Suprapubic skin (tissue), 4 donors: ENCODE measurements at regions not wholly inside any gene's neighbourhood (a gene's known extent, or its start where the extent isn't known, plus 50 kb on each side); places are given as distances from the start of the nearest gene placed in this dataset.

Experiments used
- DNase-seq, 2 donors: peaks; one replicate each; pipeline ENCODE4 v3.0.0-alpha.2; 2019; ENCODE audit warnings: low spot score in 2 of 2
- H3K27ac ChIP-seq: fragments of 200-600 bp; sonication (generic); one replicate; pipeline ENCODE4 v1.5.1; 2019
- H3K27me3 ChIP-seq: fragments of 200-600 bp; sonication (generic); one replicate; pipeline ENCODE4 v1.5.1; 2019
- H3K36me3 ChIP-seq: fragments of 200-600 bp; sonication (generic); one replicate; pipeline ENCODE4 v1.5.1; 2019
- H3K4me1 ChIP-seq: fragments of 200-600 bp; sonication (generic); one replicate; pipeline ENCODE4 v1.5.1; 2019
- H3K4me3 ChIP-seq: fragments of 200-600 bp; sonication (generic); one replicate; pipeline ENCODE4 v1.5.1; 2019; ENCODE audit warnings: mild to moderate bottlenecking
- H3K9me3 ChIP-seq: fragments of 200-600 bp; sonication (generic); one replicate; pipeline ENCODE4 v1.5.1; 2019
- EP300 ChIP-seq: sonication (generic); formaldehyde crosslinking; IDR thresholded peaks from one replicate; pipeline ENCODE4 v1.6.1; 2017; ENCODE audit warnings: antibody characterized with exemption
- POLR2A ChIP-seq, 2 donors: fragments of 450-650 bp; IDR thresholded peaks; one replicate each; pipeline ENCODE4 v1.6.1; 2017; ENCODE audit warnings: antibody characterized with exemption in 2 of 2, mild to moderate bottlenecking in 2 of 2, moderate library complexity in 2 of 2
- POLR2AphosphoS5 ChIP-seq, 3 donors: sonication (generic); formaldehyde crosslinking; IDR thresholded peaks; one replicate each; pipeline ENCODE4 v1.6.1; 2017; ENCODE audit warnings: antibody characterized with exemption in 3 of 3
- WGBS: methylation state at CpG from one replicate; pipeline ENCODE4 v1.1.5; 2018; 5-methylcytosine and 5-hydroxymethylcytosine counted together
- TF ChIP-seq, protein P1 (sequence below), 2 donors: fragments of 200-600 bp in 1 of 2; fragments of 450-650 bp in 1 of 2; sonication (generic) in 1 of 2; IDR thresholded peaks; one replicate each; pipeline ENCODE4 v1.5.1; 2016 to 2019; ENCODE audit warnings: antibody characterized with exemption in 2 of 2, mild to moderate bottlenecking in 1 of 2, moderate library complexity in 1 of 2

DNA sequence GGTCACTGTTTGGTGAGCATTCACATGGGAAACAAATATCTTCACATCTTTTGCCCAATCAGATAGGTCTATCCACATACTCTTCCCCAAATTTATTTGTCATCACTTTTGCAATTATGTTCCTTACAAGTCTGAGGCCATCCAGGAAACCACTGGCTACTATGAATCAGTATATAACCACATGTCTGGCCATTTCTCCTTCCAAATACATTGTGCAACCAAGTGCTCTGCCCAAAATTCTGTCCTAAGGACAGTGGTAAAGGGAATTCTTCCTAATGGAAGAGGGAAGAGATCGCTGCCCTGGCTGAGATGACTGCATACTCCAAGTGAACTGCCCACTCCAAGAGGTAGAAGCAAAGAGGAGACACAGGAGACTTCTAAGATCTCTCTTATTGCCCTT lies 148.9 kb upstream of the MAX start:
- DNase-seq, result no peak
- H3K9me3 ChIP-seq, result no peaks in the 10 kb centered on the region
- TF ChIP-seq, protein P1, sequence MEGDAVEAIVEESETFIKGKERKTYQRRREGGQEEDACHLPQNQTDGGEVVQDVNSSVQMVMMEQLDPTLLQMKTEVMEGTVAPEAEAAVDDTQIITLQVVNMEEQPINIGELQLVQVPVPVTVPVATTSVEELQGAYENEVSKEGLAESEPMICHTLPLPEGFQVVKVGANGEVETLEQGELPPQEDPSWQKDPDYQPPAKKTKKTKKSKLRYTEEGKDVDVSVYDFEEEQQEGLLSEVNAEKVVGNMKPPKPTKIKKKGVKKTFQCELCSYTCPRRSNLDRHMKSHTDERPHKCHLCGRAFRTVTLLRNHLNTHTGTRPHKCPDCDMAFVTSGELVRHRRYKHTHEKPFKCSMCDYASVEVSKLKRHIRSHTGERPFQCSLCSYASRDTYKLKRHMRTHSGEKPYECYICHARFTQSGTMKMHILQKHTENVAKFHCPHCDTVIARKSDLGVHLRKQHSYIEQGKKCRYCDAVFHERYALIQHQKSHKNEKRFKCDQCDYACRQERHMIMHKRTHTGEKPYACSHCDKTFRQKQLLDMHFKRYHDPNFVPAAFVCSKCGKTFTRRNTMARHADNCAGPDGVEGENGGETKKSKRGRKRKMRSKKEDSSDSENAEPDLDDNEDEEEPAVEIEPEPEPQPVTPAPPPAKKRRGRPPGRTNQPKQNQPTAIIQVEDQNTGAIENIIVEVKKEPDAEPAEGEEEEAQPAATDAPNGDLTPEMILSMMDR (IDR thresholded peaks at IDR 0.05), result no peak
- peak in 1 of 3 donors; percentile 23 for TF ChIP-seq POLR2AphosphoS5 (IDR thresholded peaks at IDR 0.05)

DNA sequence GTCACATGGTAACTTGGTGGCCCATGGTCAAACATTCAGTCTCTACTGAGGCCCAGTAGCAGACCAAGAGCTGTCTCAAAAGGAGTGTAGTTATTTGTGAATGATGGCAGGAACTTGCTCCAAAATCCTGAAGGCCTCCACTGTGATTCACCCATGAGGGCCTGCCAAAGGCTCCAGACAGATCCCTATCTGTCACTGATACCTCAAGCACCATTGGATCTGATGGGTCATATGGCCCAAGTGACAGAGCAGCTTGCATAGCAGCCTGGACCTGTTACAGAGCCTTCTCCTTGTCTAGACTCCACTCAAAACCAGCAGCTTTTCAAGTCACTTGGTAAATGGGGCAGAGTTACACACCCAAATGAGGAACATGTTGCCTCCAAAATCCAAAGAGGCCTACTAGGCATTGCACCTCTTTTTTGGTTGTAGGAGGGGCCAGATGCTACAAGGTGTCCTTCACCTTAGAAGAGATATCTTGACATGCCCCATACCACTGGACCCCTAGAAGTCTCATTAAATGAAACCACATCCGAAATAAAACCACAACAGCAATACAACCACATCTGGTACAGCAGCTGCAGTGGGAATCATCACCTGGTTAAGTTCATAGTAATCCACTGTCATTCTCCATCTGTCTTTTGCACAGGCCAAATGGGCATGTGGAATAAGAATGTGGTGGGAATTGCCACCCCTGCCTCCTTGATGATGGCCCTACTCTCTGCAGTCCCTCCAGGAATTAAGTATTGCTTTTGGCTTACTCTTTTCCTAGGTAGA lies 150.4 kb upstream of the MAX start:
- no peak overlapping the region for H3K4me3 ChIP-seq
- no peak overlapping the region for H3K27ac ChIP-seq
- WGBS, result 0% methylated on average over 1 of the region's 1 CpG
- no peaks in the 10 kb centered on the region for H3K27me3 ChIP-seq
- no peak for DNase-seq
- no peaks in the 10 kb centered on the region for H3K36me3 ChIP-seq
- no peaks in the 10 kb centered on the region for H3K9me3 ChIP-seq
- TF ChIP-seq POLR2AphosphoS5 (IDR thresholded peaks at IDR 0.05), result no peak
- no peak for TF ChIP-seq POLR2A (IDR thresholded peaks at IDR 0.05)
- TF ChIP-seq EP300, result no peak
- TF ChIP-seq, protein P1 (IDR thresholded peaks at IDR 0.05), result no peak
- peaks cover 19% of the 10 kb centered on the region for H3K4me1 ChIP-seq

More for the DNA sequence above, 148.9 kb upstream of the MAX start:
- H3K4me3 ChIP-seq, result no peak overlapping the region
- peaks cover 17% of the 10 kb centered on the region for H3K4me1 ChIP-seq
- H3K36me3 ChIP-seq, result no peaks in the 10 kb centered on the region
- WGBS, result 71% methylated on average over 1 of the region's 1 CpG
- no peaks in the 10 kb centered on the region for H3K27me3 ChIP-seq
- H3K27ac ChIP-seq, result no peak overlapping the region

DNA sequence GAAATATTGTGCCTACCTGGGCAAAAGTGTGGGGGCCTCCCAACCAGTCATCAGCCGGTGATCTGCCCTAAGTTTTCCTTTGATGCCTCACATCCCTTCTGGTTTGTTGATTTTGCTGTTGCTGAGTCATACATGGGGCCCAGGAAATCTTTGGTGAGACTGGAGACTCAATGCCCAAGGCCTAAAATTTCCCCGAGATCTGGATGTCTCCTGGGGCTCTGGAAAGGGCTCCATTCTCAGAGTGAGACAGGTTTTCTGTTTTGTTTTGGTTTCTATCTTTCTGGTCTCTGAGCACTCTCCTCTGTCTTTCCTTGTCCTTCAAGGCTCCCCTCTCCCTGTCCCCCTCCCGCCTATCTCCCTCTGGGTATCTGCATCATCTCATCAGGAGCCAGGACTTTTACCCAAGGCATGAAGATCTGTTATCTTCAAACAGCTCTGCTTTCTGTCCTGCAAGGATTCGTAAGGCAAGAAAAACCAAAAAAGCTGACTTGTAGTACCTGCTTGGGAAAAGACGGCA lies 152.8 kb upstream of the MAX start:
- Histone ChIP-seq H3K27ac (no peak overlapping the region), H3K27me3 (no peaks in the 10 kb centered on the region), H3K4me1 (peaks cover 19% of the 10 kb centered on the region), H3K9me3 (no peaks in the 10 kb centered on the region), H3K4me3 (no peak overlapping the region), H3K36me3 (no peaks in the 10 kb centered on the region)
- WGBS, result 46% methylated on average over 5 of the region's 5 CpGs
- DNase-seq, result no peak
- TF ChIP-seq POLR2A (IDR thresholded peaks at IDR 0.05) (no peak), EP300 (no peak)
- TF ChIP-seq, protein P1 (IDR thresholded peaks at IDR 0.05), result no peak

DNA sequence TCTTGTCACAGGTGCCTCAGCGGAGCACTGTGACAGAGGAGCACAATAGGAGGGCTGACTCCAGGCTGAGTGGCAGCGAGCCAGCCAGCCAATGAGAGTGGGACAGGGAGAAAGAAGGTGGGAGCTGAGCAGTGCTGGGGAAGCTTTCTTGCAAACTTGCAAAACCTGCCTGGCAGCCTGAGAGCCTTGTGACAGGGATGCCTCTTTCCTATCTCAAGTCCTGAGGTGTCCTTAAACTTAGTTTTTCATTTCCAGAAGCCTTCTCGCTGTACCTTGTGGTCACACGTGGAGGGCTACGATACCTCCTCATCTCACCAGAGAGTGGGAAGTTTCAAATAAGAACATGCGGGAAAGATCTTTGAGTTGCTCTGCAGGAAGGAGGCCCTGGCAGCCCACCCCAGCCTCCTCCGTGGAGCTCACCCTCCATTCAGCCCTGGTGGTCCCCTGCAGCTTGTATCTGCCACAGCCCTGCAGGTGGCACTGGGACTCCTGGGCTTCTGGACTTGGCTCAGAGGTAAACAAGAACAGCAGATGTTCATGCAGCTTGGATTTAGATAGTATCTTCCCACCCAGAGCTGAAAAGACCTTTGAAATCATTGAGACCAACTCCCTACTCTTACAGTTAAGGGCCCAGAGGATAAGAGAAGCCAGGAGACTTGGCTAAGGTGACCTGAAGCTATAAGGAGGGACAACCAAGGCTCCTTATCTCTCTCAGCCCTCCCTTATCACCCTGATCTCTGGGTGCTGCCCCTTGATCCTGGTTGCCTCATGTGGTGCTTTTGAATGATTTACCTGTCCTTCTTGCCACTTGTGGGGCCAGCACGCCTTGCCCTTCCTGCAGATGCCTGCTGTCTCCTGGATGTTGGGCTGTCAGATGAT lies 153.5 kb upstream of the MAX start:
- peak in 1 of 2 donors; percentile 69 for DNase-seq
- Histone ChIP-seq H3K36me3 (no peaks in the 10 kb centered on the region), H3K27ac (no peak overlapping the region), H3K4me1 (peaks cover 19% of the 10 kb centered on the region), H3K9me3 (no peaks in the 10 kb centered on the region), H3K4me3 (no peak overlapping the region), H3K27me3 (no peaks in the 10 kb centered on the region)
- 46% methylated on average over 6 of the region's 8 CpGs for WGBS
- TF ChIP-seq POLR2A (IDR thresholded peaks at IDR 0.05) (no peak), EP300 (no peak), POLR2AphosphoS5 (IDR thresholded peaks at IDR 0.05) (no peak)
- TF ChIP-seq, protein P1 (IDR thresholded peaks at IDR 0.05), result no peak

DNA sequence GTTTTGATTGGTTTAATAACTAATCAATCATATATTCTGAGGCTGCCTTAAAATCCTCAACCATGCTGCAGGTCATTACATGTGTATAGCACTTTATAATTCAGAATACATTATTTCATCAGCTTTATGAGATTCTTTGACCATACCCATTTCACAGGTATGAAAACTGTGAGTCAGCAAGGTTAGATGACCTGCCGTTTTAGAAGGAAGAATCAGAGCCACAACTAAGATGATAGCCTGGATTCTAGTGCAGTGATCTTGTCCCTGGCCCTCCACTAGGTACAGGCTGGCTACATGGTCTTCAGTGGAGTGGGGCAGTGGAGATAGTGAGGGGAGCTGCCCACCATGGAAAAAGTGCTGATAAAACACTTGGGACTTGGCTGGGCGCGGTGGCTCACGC lies 154.4 kb upstream of the MAX start:
- WGBS, result 91% methylated on average over 4 of the region's 4 CpGs

More for the DNA sequence above, 154.4 kb upstream of the MAX start:
- H3K4me1 ChIP-seq, result peaks cover 19% of the 10 kb centered on the region
- DNase-seq, result no peak
- TF ChIP-seq POLR2AphosphoS5 (IDR thresholded peaks at IDR 0.05) (no peak), EP300 (no peak), POLR2A (IDR thresholded peaks at IDR 0.05) (no peak)
- TF ChIP-seq, protein P1 (IDR thresholded peaks at IDR 0.05), result no peak
- no peak overlapping the region for H3K27ac ChIP-seq
- H3K36me3 ChIP-seq, result no peaks in the 10 kb centered on the region
- H3K9me3 ChIP-seq, result no peaks in the 10 kb centered on the region
- H3K4me3 ChIP-seq, result no peak overlapping the region
- H3K27me3 ChIP-seq, result no peaks in the 10 kb centered on the region
